ENCODE measurements at regions not wholly inside any gene's neighbourhood (a gene's known extent, or its start where the extent isn't known, plus 50 kb on each side); places are given as distances from the start of the nearest gene placed in this dataset.

DNA sequence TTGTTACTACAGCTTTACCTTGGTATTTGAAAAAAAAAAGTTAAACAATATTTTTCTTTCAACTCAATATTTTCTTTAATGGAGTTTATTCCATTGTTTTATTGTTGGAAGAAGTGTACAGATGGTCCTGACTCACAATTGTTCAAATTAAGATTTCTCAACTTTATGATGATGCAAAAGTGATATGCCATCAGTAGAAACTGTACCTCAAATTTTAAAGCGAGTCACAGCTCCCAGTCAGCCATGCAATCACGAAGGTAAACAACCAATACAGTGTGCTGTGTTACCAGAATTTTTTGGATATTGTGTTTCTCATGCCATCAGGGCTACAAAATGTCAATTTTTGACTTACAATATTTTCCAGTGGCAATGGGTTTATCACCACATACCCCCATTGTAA lies 54.0 kb upstream of the COL5A2 start:
- no peak for TF ChIP-seq EZH2phosphoT487 (IDR thresholded peaks at IDR 0.05; ENCODE audit: insufficient read depth, low read depth)
- no peak for TF ChIP-seq EZH2 (IDR thresholded peaks at IDR 0.05; ENCODE audit: insufficient read depth, poor library complexity, severe bottlenecking)

All from GM23248 (cell line).